ENCODE measurements at regions not wholly inside any gene's neighbourhood (a gene's known extent, or its start where the extent isn't known, plus 50 kb on each side); places are given as distances from the start of the nearest gene placed in this dataset.

GRCh38 chr11:110838808-110839207, 126.6 kb upstream of the ARHGAP20 start:
- no peak for DNase-seq (ENCODE audit: extremely low read depth, low read depth)
- TF ChIP-seq, protein P1, sequence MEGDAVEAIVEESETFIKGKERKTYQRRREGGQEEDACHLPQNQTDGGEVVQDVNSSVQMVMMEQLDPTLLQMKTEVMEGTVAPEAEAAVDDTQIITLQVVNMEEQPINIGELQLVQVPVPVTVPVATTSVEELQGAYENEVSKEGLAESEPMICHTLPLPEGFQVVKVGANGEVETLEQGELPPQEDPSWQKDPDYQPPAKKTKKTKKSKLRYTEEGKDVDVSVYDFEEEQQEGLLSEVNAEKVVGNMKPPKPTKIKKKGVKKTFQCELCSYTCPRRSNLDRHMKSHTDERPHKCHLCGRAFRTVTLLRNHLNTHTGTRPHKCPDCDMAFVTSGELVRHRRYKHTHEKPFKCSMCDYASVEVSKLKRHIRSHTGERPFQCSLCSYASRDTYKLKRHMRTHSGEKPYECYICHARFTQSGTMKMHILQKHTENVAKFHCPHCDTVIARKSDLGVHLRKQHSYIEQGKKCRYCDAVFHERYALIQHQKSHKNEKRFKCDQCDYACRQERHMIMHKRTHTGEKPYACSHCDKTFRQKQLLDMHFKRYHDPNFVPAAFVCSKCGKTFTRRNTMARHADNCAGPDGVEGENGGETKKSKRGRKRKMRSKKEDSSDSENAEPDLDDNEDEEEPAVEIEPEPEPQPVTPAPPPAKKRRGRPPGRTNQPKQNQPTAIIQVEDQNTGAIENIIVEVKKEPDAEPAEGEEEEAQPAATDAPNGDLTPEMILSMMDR (IDR thresholded peaks at IDR 0.05; ENCODE audit: low read depth, low read length), result no peak

DNA sequence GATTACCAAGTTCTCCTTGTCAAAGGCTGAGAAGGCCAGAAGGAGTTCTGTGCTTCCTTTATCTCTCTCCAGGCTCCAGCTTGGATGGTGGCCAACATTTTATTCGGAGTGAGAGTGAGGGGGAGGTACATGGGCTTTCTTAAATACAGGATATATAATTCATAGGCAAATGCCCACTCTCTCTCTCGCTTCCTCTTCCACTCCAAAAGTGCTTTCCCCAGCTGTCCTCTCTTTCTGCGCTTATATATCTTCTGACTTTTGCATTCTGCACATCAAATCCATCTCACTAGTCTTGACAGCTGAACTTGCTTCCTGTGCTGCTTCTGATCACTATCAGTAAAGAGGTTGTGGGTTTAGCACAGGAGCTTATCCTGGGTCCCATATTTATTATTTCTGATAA, 125.4 kb upstream of the ARHGAP20 start:
- TF ChIP-seq, protein P1 (IDR thresholded peaks at IDR 0.05; ENCODE audit: low read depth, low read length), result no peak
- no peak for DNase-seq (ENCODE audit: extremely low read depth, low read depth)

DNA sequence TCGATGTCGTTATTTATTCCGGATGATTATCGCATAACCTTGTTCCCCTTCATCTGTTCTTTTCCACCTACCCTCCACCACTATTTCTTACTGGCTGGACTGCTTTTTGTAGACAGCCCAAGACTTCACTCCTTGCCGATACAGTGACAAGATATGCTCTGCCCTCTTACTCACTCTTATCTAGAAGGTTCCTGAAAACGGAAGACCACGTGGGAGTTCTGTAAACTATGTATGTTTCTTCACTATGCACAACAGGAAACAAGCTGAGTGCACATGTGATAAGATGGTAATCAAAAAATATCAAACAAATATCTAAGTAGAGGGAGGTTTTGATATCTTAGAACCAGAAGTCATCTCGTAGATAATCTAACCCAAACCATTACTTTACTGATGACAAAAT, 122.9 kb upstream of the ARHGAP20 start:
- no peak for DNase-seq (ENCODE audit: extremely low read depth, low read depth)
- TF ChIP-seq, protein P1 (IDR thresholded peaks at IDR 0.05; ENCODE audit: low read depth, low read length), result no peak

- no peak for DNase-seq (ENCODE audit: extremely low read depth, low read depth)
- TF ChIP-seq, protein P1 (IDR thresholded peaks at IDR 0.05; ENCODE audit: low read depth, low read length), result no peak
Observed at GRCh38 chr11:110833033-110833484, 120.8 kb upstream of the ARHGAP20 start.

GRCh38 chr11:110832539-110832938, 120.3 kb upstream of the ARHGAP20 start:
- no peak for DNase-seq (ENCODE audit: extremely low read depth, low read depth)
- TF ChIP-seq, protein P1 (IDR thresholded peaks at IDR 0.05; ENCODE audit: low read depth, low read length), result no peak

- DNase-seq (ENCODE audit: extremely low read depth, low read depth), result no peak
- TF ChIP-seq, protein P1 (IDR thresholded peaks at IDR 0.05; ENCODE audit: low read depth, low read length), result no peak
Observed at GRCh38 chr11:110832080-110832479, 119.8 kb upstream of the ARHGAP20 start.

DNA sequence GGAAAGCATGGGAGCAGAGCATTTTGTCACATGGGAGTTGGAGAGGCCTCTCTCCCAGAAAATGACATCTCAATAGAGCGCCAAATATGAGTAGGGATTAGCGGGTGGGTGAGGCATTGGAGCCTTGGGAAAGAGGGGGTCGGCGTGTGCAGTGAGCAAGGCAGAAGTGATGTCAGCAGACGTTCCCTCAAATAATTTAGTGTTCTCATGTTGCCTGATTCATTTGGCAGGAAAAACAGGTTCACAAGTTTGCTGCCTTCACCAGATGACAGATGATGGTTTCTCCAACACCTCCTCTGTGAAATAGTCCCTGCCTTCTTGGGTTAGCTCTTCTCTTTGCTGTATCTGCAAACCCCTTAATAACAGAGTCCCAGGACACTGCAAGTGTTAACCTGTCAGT, 118.5 kb upstream of the ARHGAP20 start:
- TF ChIP-seq, protein P1 (IDR thresholded peaks at IDR 0.05; ENCODE audit: low read depth, low read length), result no peak
- DNase-seq (ENCODE audit: extremely low read depth, low read depth), result no peak
